Trophoblast cell (in vitro differentiated cells and primary cell): ENCODE measurements at regions not wholly inside any gene's neighbourhood (a gene's known extent, or its start where the extent isn't known, plus 50 kb on each side); places are given as distances from the start of the nearest gene placed in this dataset.

ENCODE experiments used
- DNase-seq, 2 donors: peaks; one replicate each; pipeline ENCODE4 v3.0.0-alpha.2; 2016
- H2AFZ ChIP-seq: 2 replicates; pipeline ENCODE4 v1.6.1; 2013; ENCODE audit warnings: low read length, moderate library complexity, mild to moderate bottlenecking; ENCODE audit not compliant: insufficient read depth, poor library complexity
- H2AK5ac ChIP-seq: 2 replicates; pipeline ENCODE4 v1.6.1; 2013; ENCODE audit warnings: mild to moderate bottlenecking, low read length
- H2BK120ac ChIP-seq: 2 replicates; pipeline ENCODE4 v1.6.1; 2013; ENCODE audit warnings: low read length, mild to moderate bottlenecking, moderate library complexity; ENCODE audit not compliant: insufficient read depth, poor library complexity
- H2BK12ac ChIP-seq: 2 replicates; pipeline ENCODE4 v1.6.1; 2013; ENCODE audit warnings: mild to moderate bottlenecking, low read length, moderate library complexity
- H2BK5ac ChIP-seq: 2 replicates; pipeline ENCODE4 v1.6.1; 2013; ENCODE audit warnings: low read length, low read depth, moderate library complexity, mild to moderate bottlenecking; ENCODE audit not compliant: poor library complexity
- H3K14ac ChIP-seq: 2 replicates; pipeline ENCODE4 v1.6.1; 2013; ENCODE audit warnings: mild to moderate bottlenecking, low read length
- H3K18ac ChIP-seq: 2 replicates; pipeline ENCODE4 v1.6.1; 2013; ENCODE audit warnings: mild to moderate bottlenecking, low read length
- H3K23ac ChIP-seq: 2 replicates; pipeline ENCODE4 v1.6.1; 2013; ENCODE audit warnings: low read length
- H3K27ac ChIP-seq: 2 replicates; pipeline ENCODE4 v1.5.1; 2013; ENCODE audit warnings: low read depth, mild to moderate bottlenecking, inconsistent platforms, low read length, moderate library complexity
- H3K27me3 ChIP-seq: 2 replicates; pipeline ENCODE4 v1.6.1; 2013; ENCODE audit warnings: inconsistent platforms, mild to moderate bottlenecking, low read length, moderate library complexity; ENCODE audit not compliant: insufficient read depth
- H3K36me3 ChIP-seq, 2 experiments: 1 replicate in 1 of 2; 2 replicates in 1 of 2; pipeline ENCODE4 v1.6.1; 2013; ENCODE audit warnings: low read length in 2 of 2, mild to moderate bottlenecking in 2 of 2, moderate library complexity in 1 of 2; ENCODE audit not compliant: insufficient read depth in 2 of 2, control insufficient read depth in 1 of 2
- H3K4ac ChIP-seq: 2 replicates; pipeline ENCODE4 v1.6.1; 2013; ENCODE audit warnings: low read depth, mild to moderate bottlenecking, low read length, moderate library complexity
- H3K4me1 ChIP-seq, 2 experiments: 1 replicate in 1 of 2; 2 replicates in 1 of 2; pipeline ENCODE4 v1.6.1; 2013; ENCODE audit warnings: low read length in 2 of 2, mild to moderate bottlenecking in 2 of 2, moderate library complexity in 1 of 2; ENCODE audit not compliant: insufficient read depth in 2 of 2, control insufficient read depth in 1 of 2
- H3K4me2 ChIP-seq: 2 replicates; pipeline ENCODE4 v1.6.1; 2013; ENCODE audit warnings: inconsistent platforms, mild to moderate bottlenecking, low read length, moderate library complexity
- H3K4me3 ChIP-seq: 2 replicates; pipeline ENCODE4 v1.5.1; 2013; ENCODE audit warnings: mild to moderate bottlenecking, low read depth, low read length, inconsistent platforms
- H3K79me1 ChIP-seq: one replicate; pipeline ENCODE4 v1.6.1; 2013; ENCODE audit warnings: low read length
- H3K79me2 ChIP-seq: 2 replicates; pipeline ENCODE4 v1.6.1; 2013; ENCODE audit warnings: low read length, mild to moderate bottlenecking; ENCODE audit not compliant: control insufficient read depth, insufficient read depth, poor library complexity
- H3K9ac ChIP-seq: 2 replicates; pipeline ENCODE4 v1.6.1; 2013; ENCODE audit warnings: mild to moderate bottlenecking, low read length
- H3K9me3 ChIP-seq: 2 replicates; pipeline ENCODE4 v1.6.1; 2013; ENCODE audit warnings: low read depth, mild to moderate bottlenecking, control low read depth, inconsistent platforms, low read length; ENCODE audit not compliant: insufficient read depth
- H4K12ac ChIP-seq: 2 replicates; pipeline ENCODE4 v1.6.1; 2013; ENCODE audit warnings: low read depth, mild to moderate bottlenecking, low read length, moderate library complexity
- H4K8ac ChIP-seq: 2 replicates; pipeline ENCODE4 v1.6.1; 2013; ENCODE audit warnings: low read depth, mild to moderate bottlenecking, low read length, moderate library complexity
- H4K91ac ChIP-seq: one replicate; pipeline ENCODE4 v1.6.1; 2013; ENCODE audit warnings: low read depth, mild to moderate bottlenecking, low read length, moderate library complexity
- WGBS: extraction: QIAGEN DNeasy Blood & Tissue Kit; methylation state at CpG from one replicate; pipeline ENCODE4 v1.1.7; 2013; ENCODE audit warnings: missing lambda C conversion rate; ENCODE audit not compliant: insufficient read length, insufficient coverage; ENCODE audit errors: extremely low coverage; 5-methylcytosine and 5-hydroxymethylcytosine counted together

GRCh38 chr1:229192031-229192430 is 78.9 kb upstream of the RAB4A start:
- Histone ChIP-seq H3K23ac (no peak overlapping the region), H3K27me3 (no peaks in the 10 kb centered on the region), H3K79me2 (no peaks in the 10 kb centered on the region), H4K8ac (no peak overlapping the region), H3K79me1 (no peaks in the 10 kb centered on the region), H3K27ac (no peak overlapping the region), H3K18ac (no peak overlapping the region), H3K4me1 (no peaks in the 10 kb centered on the region), H3K9ac (no peak overlapping the region), H2AFZ (no peak overlapping the region), H3K4ac (no peak overlapping the region), H4K91ac (no peak overlapping the region), H2AK5ac (no peak overlapping the region), H3K4me2 (no peak overlapping the region), H3K14ac (no peak overlapping the region), H2BK12ac (no peak overlapping the region), H3K4me3 (no peak overlapping the region), H2BK120ac (no peak overlapping the region), H4K12ac (no peak overlapping the region), H3K36me3 (no peaks in the 10 kb centered on the region), H3K9me3 (no peaks in the 10 kb centered on the region), H2BK5ac (no peak overlapping the region)
- DNase-seq: peak in 1 of 2 donors; percentile 86
- no CpG with 5 or more reads among the region's 1 CpG for WGBS

- Histone ChIP-seq H4K91ac (no peak overlapping the region), H3K4me1 (peaks cover 2 to 5% of the 10 kb centered on the region in 2 experiments), H3K4me2 (no peak overlapping the region), H3K4me3 (no peak overlapping the region), H3K27me3 (no peaks in the 10 kb centered on the region), H3K4ac (no peak overlapping the region), H3K18ac (no peak overlapping the region), H3K36me3 (no peaks in the 10 kb centered on the region), H3K79me1 (no peaks in the 10 kb centered on the region), H2BK5ac (no peak overlapping the region), H2AK5ac (no peak overlapping the region), H4K8ac (no peak overlapping the region), H4K12ac (no peak overlapping the region), H3K9ac (no peak overlapping the region), H2BK12ac (no peak overlapping the region), H2BK120ac (no peak overlapping the region), H3K27ac (no peak overlapping the region), H2AFZ (no peak overlapping the region), H3K23ac (no peak overlapping the region), H3K9me3 (peaks cover 2% of the 10 kb centered on the region), H3K79me2 (no peaks in the 10 kb centered on the region), H3K14ac (no peak overlapping the region)
- no CpG with 5 or more reads among the region's 4 CpGs for WGBS
- no peak for DNase-seq
These were observed 78.1 kb upstream of the RAB4A start for GRCh38 chr1:229192853-229193252.

- no peak overlapping the region for H4K8ac ChIP-seq
- no peak overlapping the region for H3K4ac ChIP-seq
- H3K79me2 ChIP-seq: no peaks in the 10 kb centered on the region
- H3K18ac ChIP-seq: no peak overlapping the region
- no peak overlapping the region for H4K12ac ChIP-seq
- WGBS: no CpG with 5 or more reads among the region's 9 CpGs
- H3K9me3 ChIP-seq: peaks cover 2% of the 10 kb centered on the region
- no peak for DNase-seq
- no peak overlapping the region for H3K27ac ChIP-seq
- H3K4me3 ChIP-seq: no peak overlapping the region
- H2AFZ ChIP-seq: no peak overlapping the region
- no peak overlapping the region for H3K14ac ChIP-seq
- peaks cover 5% of the 10 kb centered on the region in 2 experiments for H3K4me1 ChIP-seq
- H2BK12ac ChIP-seq: no peak overlapping the region
- H3K27me3 ChIP-seq: no peaks in the 10 kb centered on the region
- no peak overlapping the region for H3K23ac ChIP-seq
- no peak overlapping the region for H4K91ac ChIP-seq
- no peak overlapping the region for H2BK5ac ChIP-seq
- no peak overlapping the region for H2BK120ac ChIP-seq
- no peak overlapping the region for H3K9ac ChIP-seq
- H2AK5ac ChIP-seq: no peak overlapping the region
- no peak overlapping the region for H3K4me2 ChIP-seq
- H3K36me3 ChIP-seq: no peaks in the 10 kb centered on the region
- H3K79me1 ChIP-seq: no peaks in the 10 kb centered on the region
These were observed 76.8 kb upstream of the RAB4A start for GRCh38 chr1:229194096-229194495.

GRCh38 chr1:229195246-229195645 is 75.7 kb upstream of the RAB4A start:
- H3K23ac ChIP-seq: no peak overlapping the region
- no peak overlapping the region for H4K12ac ChIP-seq
- H2AFZ ChIP-seq: no peak overlapping the region
- no peaks in the 10 kb centered on the region for H3K27me3 ChIP-seq
- WGBS: no CpG with 5 or more reads among the region's 1 CpG
- no peaks in the 10 kb centered on the region for H3K79me2 ChIP-seq
- no peak overlapping the region for H4K8ac ChIP-seq
- H3K4me3 ChIP-seq: no peak overlapping the region
- no peaks in the 10 kb centered on the region for H3K36me3 ChIP-seq
- no peak overlapping the region for H3K4me2 ChIP-seq
- H3K18ac ChIP-seq: no peak overlapping the region
- no peak overlapping the region for H3K4ac ChIP-seq
- no peak overlapping the region for H2BK12ac ChIP-seq
- no peak overlapping the region for H4K91ac ChIP-seq
- H2BK5ac ChIP-seq: no peak overlapping the region
- H3K9me3 ChIP-seq: peaks cover 2% of the 10 kb centered on the region
- no peak overlapping the region for H3K9ac ChIP-seq
- no peak for DNase-seq
- peaks cover 11 to 13% of the 10 kb centered on the region in 2 experiments for H3K4me1 ChIP-seq
- H2BK120ac ChIP-seq: no peak overlapping the region
- H3K27ac ChIP-seq: no peak overlapping the region
- H3K14ac ChIP-seq: no peak overlapping the region
- H2AK5ac ChIP-seq: no peak overlapping the region
- H3K79me1 ChIP-seq: peaks cover 9% of the 10 kb centered on the region
